H9 (cell line): ENCODE measurements at regions not wholly inside any gene's neighbourhood (a gene's known extent, or its start where the extent isn't known, plus 50 kb on each side); places are given as distances from the start of the nearest gene placed in this dataset.

ENCODE experiments used
- DNase-seq: peaks from one replicate; pipeline ENCODE4 v3.0.0-alpha.2; 2017
- H2AFZ ChIP-seq: one replicate; pipeline ENCODE4 v1.6.1; 2013; ENCODE audit warnings: mild to moderate bottlenecking, low read length, control low read depth, moderate library complexity
- H2AK5ac ChIP-seq: 2 replicates; pipeline ENCODE4 v1.6.1; 2013; ENCODE audit warnings: low read length, control low read depth, mixed read lengths; ENCODE audit not compliant: insufficient read length
- H2BK120ac ChIP-seq: one replicate; pipeline ENCODE4 v1.6.1; 2013; ENCODE audit warnings: low read depth, mild to moderate bottlenecking, low read length, control low read depth, inconsistent platforms; ENCODE audit not compliant: poor library complexity, severe bottlenecking
- H2BK12ac ChIP-seq: 2 replicates; pipeline ENCODE4 v1.6.1; 2013; ENCODE audit warnings: low read length, control low read depth, mixed read lengths, low read depth; ENCODE audit not compliant: insufficient read length
- H2BK15ac ChIP-seq: 2 replicates; pipeline ENCODE4 v1.6.1; 2013; ENCODE audit warnings: low read depth, low read length, control low read depth
- H2BK20ac ChIP-seq: one replicate; pipeline ENCODE4 v1.6.1; 2013; ENCODE audit warnings: low read depth, mild to moderate bottlenecking, low read length, control low read depth, inconsistent platforms; ENCODE audit not compliant: poor library complexity, severe bottlenecking
- H2BK5ac ChIP-seq: 2 replicates; pipeline ENCODE4 v1.6.1; 2013; ENCODE audit warnings: low read length, control low read depth, mixed read lengths; ENCODE audit not compliant: insufficient read length
- H3K14ac ChIP-seq: 2 replicates; pipeline ENCODE4 v1.6.1; 2013; ENCODE audit warnings: low read length, control low read depth; ENCODE audit not compliant: insufficient read depth
- H3K18ac ChIP-seq: 2 replicates; pipeline ENCODE4 v1.6.1; 2013; ENCODE audit warnings: low read depth, mild to moderate bottlenecking, mixed read lengths, low read length, control low read depth; ENCODE audit not compliant: insufficient read length
- H3K23ac ChIP-seq: 2 replicates; pipeline ENCODE4 v1.6.1; 2013; ENCODE audit warnings: low read length, control low read depth, mixed read lengths, low read depth; ENCODE audit not compliant: insufficient read length
- H3K23me2 ChIP-seq: 2 replicates; pipeline ENCODE4 v1.6.1; 2013; ENCODE audit warnings: low read depth, mild to moderate bottlenecking, mixed read lengths, low read length, control low read depth; ENCODE audit not compliant: insufficient read length, poor library complexity, severe bottlenecking
- H3K27ac ChIP-seq: 2 replicates; pipeline ENCODE4 v1.5.1; 2013; ENCODE audit warnings: low read length, control low read depth, mixed read lengths, low read depth; ENCODE audit not compliant: insufficient read length
- H3K27me3 ChIP-seq: 2 replicates; pipeline ENCODE4 v1.6.1; 2013; ENCODE audit warnings: low read length, control low read depth, inconsistent platforms; ENCODE audit not compliant: insufficient read depth
- H3K4ac ChIP-seq: 2 replicates; pipeline ENCODE4 v1.6.1; 2013; ENCODE audit warnings: low read depth, mild to moderate bottlenecking, control low read depth, inconsistent platforms, low read length, moderate library complexity
- H3K4me1 ChIP-seq: 2 replicates; pipeline ENCODE4 v1.6.1; 2013; ENCODE audit warnings: low read length, control low read depth, inconsistent platforms; ENCODE audit not compliant: insufficient read depth
- H3K4me2 ChIP-seq: 2 replicates; pipeline ENCODE4 v1.6.1; 2013; ENCODE audit warnings: low read length, control low read depth, mixed read lengths; ENCODE audit not compliant: insufficient read length, insufficient read depth
- H3K56ac ChIP-seq: 2 replicates; pipeline ENCODE4 v1.6.1; 2013; ENCODE audit warnings: low read depth, mild to moderate bottlenecking, mixed read lengths, low read length, control low read depth; ENCODE audit not compliant: insufficient read length
- H3K79me1 ChIP-seq: 2 replicates; pipeline ENCODE4 v1.6.1; 2013; ENCODE audit warnings: low read depth, mild to moderate bottlenecking, moderate library complexity, low read length, control low read depth, inconsistent platforms; ENCODE audit not compliant: insufficient read depth, poor library complexity, severe bottlenecking
- H3K79me2 ChIP-seq: 2 replicates; pipeline ENCODE4 v1.6.1; 2013; ENCODE audit warnings: low read length, control low read depth, inconsistent platforms; ENCODE audit not compliant: insufficient read depth
- H3K9ac ChIP-seq: 2 replicates; pipeline ENCODE4 v1.6.1; 2013; ENCODE audit warnings: low read length, control low read depth, mixed read lengths; ENCODE audit not compliant: insufficient read length; ENCODE audit errors: extremely low read depth
- H3K9me3 ChIP-seq: one replicate; pipeline ENCODE4 v1.6.1; 2013; ENCODE audit warnings: low read depth, low read length, inconsistent platforms; ENCODE audit not compliant: control insufficient read depth
- H3T11ph ChIP-seq: one replicate; pipeline ENCODE4 v1.6.1; 2013; ENCODE audit warnings: mild to moderate bottlenecking, low read length, control low read depth, inconsistent platforms
- H4K20me1 ChIP-seq: one replicate; pipeline ENCODE4 v1.6.1; 2013; ENCODE audit not compliant: control insufficient read depth, insufficient read length, insufficient read depth
- H4K5ac ChIP-seq: 2 replicates; pipeline ENCODE4 v1.6.1; 2013; ENCODE audit warnings: low read depth, mild to moderate bottlenecking, mixed read lengths, low read length, control low read depth; ENCODE audit not compliant: insufficient read length
- H4K8ac ChIP-seq: replicated peaks from 2 replicates; pipeline ENCODE4 v1.6.1; 2013; ENCODE audit warnings: low read length, control low read depth, mixed read lengths, low read depth; ENCODE audit not compliant: insufficient read length
- H4K91ac ChIP-seq: 2 replicates; pipeline ENCODE4 v1.6.1; 2013; ENCODE audit warnings: low read depth, mild to moderate bottlenecking, moderate library complexity, mixed read lengths, low read length, control low read depth; ENCODE audit not compliant: insufficient read length
- H3K27ac Mint-ChIP-seq, 3 experiments: 2 replicates in 2 of 3; 3 replicates in 1 of 3; pipeline ENCODE4 v1.8.0; 2020 to 2021; ENCODE audit warnings: mixed read lengths in 3 of 3, mild to moderate bottlenecking in 1 of 3, moderate library complexity in 1 of 3
- H3K27me3 Mint-ChIP-seq: 2 replicates; pipeline ENCODE4 v1.8.0; 2021; ENCODE audit warnings: low read depth, mild to moderate bottlenecking, moderate library complexity, mixed read lengths
- H3K36me3 Mint-ChIP-seq, 3 experiments: 2 replicates in 2 of 3; 3 replicates in 1 of 3; pipeline ENCODE4 v1.8.0; 2020 to 2021; ENCODE audit warnings: low read depth in 3 of 3, mixed read lengths in 3 of 3; ENCODE audit not compliant: insufficient read depth in 1 of 3
- H3K4me1 Mint-ChIP-seq, 2 experiments: 2 replicates each; pipeline ENCODE4 v1.8.0; 2020; ENCODE audit warnings: mixed read lengths in 2 of 2
- H3K4me3 Mint-ChIP-seq, 2 experiments: 2 replicates in 1 of 2; 3 replicates in 1 of 2; pipeline ENCODE4 v1.8.0; 2020 to 2021; ENCODE audit warnings: mild to moderate bottlenecking in 2 of 2, mixed read lengths in 2 of 2, moderate library complexity in 1 of 2
- H3K9me3 Mint-ChIP-seq, 2 experiments: 2 replicates in 1 of 2; 3 replicates in 1 of 2; pipeline ENCODE4 v1.8.0; 2020; ENCODE audit warnings: mild to moderate bottlenecking in 2 of 2, mixed read lengths in 2 of 2, moderate library complexity in 1 of 2
- WGBS: extraction: QIAGEN DNeasy Blood & Tissue Kit; methylation state at CpG from one replicate; pipeline ENCODE4 v1.1.7; 2013; ENCODE audit warnings: missing lambda C conversion rate, low lambda C conversion rate, mixed read lengths; ENCODE audit not compliant: insufficient read length; ENCODE audit errors: extremely low coverage; 5-methylcytosine and 5-hydroxymethylcytosine counted together
- TF ChIP-seq, protein P1 (sequence below): fragments of 200-600 bp; sonication (generic); conservative IDR thresholded peaks from 3 replicates; pipeline ENCODE4 v1.8.0; 2021; ENCODE audit warnings: antibody characterized with exemption, mild to moderate bottlenecking

DNA sequence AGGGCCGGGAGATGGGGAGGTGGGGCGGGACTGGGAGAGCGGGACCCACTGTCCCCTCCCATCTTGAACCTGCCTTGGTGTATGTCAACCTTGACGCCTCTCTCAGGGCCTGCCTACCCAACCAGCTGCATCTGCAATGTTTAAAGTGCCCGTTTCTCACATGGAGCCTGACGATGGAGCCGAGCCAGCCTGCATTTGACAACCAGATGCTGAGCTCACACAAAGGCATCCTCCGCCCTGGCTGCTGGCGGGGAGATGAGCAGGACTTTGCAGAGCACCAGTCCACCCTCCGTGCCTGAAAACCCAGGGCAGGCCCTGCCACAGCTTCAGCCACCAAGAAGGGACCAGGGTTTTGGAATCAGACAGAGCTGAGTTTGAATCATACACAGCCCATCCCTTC lies 141.1 kb upstream of the SMIM23 start:
- Histone ChIP-seq H4K5ac (no peak overlapping the region), H2BK15ac (no peak overlapping the region), H3K18ac (no peak overlapping the region), H2BK12ac (no peak overlapping the region), H3K4ac (no peak overlapping the region), H3K9ac (no peak overlapping the region), H3K27me3 (no peaks in the 10 kb centered on the region), H3K56ac (no peak overlapping the region), H3K4me2 (no peak overlapping the region), H3K79me2 (no peaks in the 10 kb centered on the region), H2AFZ (no peak overlapping the region), H2AK5ac (no peak overlapping the region), H2BK20ac (no peak overlapping the region), H3K4me1 (peaks cover 3% of the 10 kb centered on the region; the same call in 1 of the 2 replicates), H3K79me1 (no peaks in the 10 kb centered on the region), H3T11ph (no peak overlapping the region), H3K23me2 (no peaks in the 10 kb centered on the region), H3K14ac (no peak overlapping the region; the same call in 1 of the 2 replicates), H3K9me3 (no peaks in the 10 kb centered on the region), H3K23ac (no peak overlapping the region), H2BK120ac (no peak overlapping the region), H4K8ac (no peak overlapping the region), H2BK5ac (no peak overlapping the region), H4K91ac (no peak overlapping the region), H3K27ac (no peak overlapping the region), H4K20me1 (no peaks in the 10 kb centered on the region)
- H3K9me3 Mint-ChIP-seq = no peaks in the 10 kb centered on the region
- DNase-seq = no peak
- peaks cover 32 to 41% of the 10 kb centered on the region in 2 experiments for H3K4me1 Mint-ChIP-seq
- no peak overlapping the region for H3K4me3 Mint-ChIP-seq
- WGBS = no CpG with 5 or more reads among the region's 10 CpGs
- no peak overlapping the region for H3K27ac Mint-ChIP-seq
- H3K27me3 Mint-ChIP-seq = peaks cover 17% of the 10 kb centered on the region
- no peaks in the 10 kb centered on the region for H3K36me3 Mint-ChIP-seq
- TF ChIP-seq, protein P1, sequence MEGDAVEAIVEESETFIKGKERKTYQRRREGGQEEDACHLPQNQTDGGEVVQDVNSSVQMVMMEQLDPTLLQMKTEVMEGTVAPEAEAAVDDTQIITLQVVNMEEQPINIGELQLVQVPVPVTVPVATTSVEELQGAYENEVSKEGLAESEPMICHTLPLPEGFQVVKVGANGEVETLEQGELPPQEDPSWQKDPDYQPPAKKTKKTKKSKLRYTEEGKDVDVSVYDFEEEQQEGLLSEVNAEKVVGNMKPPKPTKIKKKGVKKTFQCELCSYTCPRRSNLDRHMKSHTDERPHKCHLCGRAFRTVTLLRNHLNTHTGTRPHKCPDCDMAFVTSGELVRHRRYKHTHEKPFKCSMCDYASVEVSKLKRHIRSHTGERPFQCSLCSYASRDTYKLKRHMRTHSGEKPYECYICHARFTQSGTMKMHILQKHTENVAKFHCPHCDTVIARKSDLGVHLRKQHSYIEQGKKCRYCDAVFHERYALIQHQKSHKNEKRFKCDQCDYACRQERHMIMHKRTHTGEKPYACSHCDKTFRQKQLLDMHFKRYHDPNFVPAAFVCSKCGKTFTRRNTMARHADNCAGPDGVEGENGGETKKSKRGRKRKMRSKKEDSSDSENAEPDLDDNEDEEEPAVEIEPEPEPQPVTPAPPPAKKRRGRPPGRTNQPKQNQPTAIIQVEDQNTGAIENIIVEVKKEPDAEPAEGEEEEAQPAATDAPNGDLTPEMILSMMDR = no peak
